Esophagus squamous epithelium (tissue), 4 donors: ENCODE measurements at regions not wholly inside any gene's neighbourhood (a gene's known extent, or its start where the extent isn't known, plus 50 kb on each side); places are given as distances from the start of the nearest gene placed in this dataset.

ENCODE experiments used
- POLR2A ChIP-seq, 4 donors: fragments of 450-650 bp; IDR thresholded peaks; one replicate each; pipeline ENCODE4 v1.6.1; 2017; ENCODE audit warnings: antibody characterized with exemption in 4 of 4, mild to moderate bottlenecking in 4 of 4, moderate library complexity in 3 of 4
- TF ChIP-seq, protein P1 (sequence below), 6 experiments: fragments of 450-650 bp in 4 of 6; fragments of 200-600 bp in 2 of 6; sonication (generic) in 2 of 6; IDR thresholded peaks; one replicate each; pipeline ENCODE4 v1.5.1; 2016 to 2019; ENCODE audit warnings: antibody characterized with exemption in 6 of 6, mild to moderate bottlenecking in 4 of 6, moderate library complexity in 4 of 6

DNA sequence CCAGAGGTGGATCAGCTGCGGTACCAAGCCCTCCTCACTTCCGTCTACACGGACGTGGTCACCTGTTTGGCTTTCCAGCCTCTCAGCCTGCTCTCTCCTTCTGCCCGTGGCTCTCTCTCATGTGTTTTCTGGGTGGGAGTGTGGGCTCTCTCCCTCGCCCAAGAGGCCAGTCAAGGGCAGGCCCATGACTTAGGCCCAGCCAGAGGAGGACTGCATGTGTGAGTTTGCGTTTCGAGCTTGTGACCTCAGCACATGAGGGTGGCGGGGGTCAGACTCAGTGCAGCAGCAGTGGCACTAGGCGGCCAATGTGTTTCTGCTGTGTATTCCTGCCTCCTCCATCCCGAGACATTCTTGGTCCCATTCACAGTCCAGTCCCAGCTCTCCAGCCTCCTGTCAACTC, 82.5 kb upstream of the SMIM23 start:
- no peak for TF ChIP-seq POLR2A (IDR thresholded peaks at IDR 0.05)
- TF ChIP-seq, protein P1, sequence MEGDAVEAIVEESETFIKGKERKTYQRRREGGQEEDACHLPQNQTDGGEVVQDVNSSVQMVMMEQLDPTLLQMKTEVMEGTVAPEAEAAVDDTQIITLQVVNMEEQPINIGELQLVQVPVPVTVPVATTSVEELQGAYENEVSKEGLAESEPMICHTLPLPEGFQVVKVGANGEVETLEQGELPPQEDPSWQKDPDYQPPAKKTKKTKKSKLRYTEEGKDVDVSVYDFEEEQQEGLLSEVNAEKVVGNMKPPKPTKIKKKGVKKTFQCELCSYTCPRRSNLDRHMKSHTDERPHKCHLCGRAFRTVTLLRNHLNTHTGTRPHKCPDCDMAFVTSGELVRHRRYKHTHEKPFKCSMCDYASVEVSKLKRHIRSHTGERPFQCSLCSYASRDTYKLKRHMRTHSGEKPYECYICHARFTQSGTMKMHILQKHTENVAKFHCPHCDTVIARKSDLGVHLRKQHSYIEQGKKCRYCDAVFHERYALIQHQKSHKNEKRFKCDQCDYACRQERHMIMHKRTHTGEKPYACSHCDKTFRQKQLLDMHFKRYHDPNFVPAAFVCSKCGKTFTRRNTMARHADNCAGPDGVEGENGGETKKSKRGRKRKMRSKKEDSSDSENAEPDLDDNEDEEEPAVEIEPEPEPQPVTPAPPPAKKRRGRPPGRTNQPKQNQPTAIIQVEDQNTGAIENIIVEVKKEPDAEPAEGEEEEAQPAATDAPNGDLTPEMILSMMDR (IDR thresholded peaks at IDR 0.05) = no peak
